ENCODE measurements at regions not wholly inside any gene's neighbourhood (a gene's known extent, or its start where the extent isn't known, plus 50 kb on each side); places are given as distances from the start of the nearest gene placed in this dataset.

- TF ChIP-seq CTCF (IDR thresholded peaks at IDR 0.05) (no peak), POLR2A (IDR thresholded peaks at IDR 0.05) (no peak), POLR2AphosphoS5 (IDR thresholded peaks at IDR 0.05) (no peak), EP300 (IDR thresholded peaks at IDR 0.05) (no peak)
Observed at GRCh38 chr11:121241343-121242211, 51.0 kb upstream of the SC5D start.
